ENCODE measurements at regions not wholly inside any gene's neighbourhood (a gene's known extent, or its start where the extent isn't known, plus 50 kb on each side); places are given as distances from the start of the nearest gene placed in this dataset.

DNA sequence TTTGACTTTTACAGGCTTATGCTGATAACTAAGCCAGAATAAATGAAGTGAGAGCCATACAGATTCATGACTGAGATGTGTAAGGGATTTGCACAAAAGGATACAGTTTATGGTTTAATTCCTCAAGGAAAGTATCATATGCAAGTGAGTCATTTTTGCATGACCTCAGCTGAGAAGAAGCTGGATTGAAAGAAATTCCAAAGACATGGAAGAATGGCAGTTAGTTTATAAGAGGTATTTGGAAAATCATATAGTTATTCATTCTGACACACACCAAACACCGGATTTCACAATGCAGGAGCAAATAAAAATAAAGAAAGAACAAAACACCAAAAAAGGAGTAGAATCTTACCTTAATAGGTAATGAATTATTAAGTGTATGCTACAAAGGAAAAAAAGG, 83.2 kb upstream of the RND3 start (continued):
- TF ChIP-seq, protein P1, sequence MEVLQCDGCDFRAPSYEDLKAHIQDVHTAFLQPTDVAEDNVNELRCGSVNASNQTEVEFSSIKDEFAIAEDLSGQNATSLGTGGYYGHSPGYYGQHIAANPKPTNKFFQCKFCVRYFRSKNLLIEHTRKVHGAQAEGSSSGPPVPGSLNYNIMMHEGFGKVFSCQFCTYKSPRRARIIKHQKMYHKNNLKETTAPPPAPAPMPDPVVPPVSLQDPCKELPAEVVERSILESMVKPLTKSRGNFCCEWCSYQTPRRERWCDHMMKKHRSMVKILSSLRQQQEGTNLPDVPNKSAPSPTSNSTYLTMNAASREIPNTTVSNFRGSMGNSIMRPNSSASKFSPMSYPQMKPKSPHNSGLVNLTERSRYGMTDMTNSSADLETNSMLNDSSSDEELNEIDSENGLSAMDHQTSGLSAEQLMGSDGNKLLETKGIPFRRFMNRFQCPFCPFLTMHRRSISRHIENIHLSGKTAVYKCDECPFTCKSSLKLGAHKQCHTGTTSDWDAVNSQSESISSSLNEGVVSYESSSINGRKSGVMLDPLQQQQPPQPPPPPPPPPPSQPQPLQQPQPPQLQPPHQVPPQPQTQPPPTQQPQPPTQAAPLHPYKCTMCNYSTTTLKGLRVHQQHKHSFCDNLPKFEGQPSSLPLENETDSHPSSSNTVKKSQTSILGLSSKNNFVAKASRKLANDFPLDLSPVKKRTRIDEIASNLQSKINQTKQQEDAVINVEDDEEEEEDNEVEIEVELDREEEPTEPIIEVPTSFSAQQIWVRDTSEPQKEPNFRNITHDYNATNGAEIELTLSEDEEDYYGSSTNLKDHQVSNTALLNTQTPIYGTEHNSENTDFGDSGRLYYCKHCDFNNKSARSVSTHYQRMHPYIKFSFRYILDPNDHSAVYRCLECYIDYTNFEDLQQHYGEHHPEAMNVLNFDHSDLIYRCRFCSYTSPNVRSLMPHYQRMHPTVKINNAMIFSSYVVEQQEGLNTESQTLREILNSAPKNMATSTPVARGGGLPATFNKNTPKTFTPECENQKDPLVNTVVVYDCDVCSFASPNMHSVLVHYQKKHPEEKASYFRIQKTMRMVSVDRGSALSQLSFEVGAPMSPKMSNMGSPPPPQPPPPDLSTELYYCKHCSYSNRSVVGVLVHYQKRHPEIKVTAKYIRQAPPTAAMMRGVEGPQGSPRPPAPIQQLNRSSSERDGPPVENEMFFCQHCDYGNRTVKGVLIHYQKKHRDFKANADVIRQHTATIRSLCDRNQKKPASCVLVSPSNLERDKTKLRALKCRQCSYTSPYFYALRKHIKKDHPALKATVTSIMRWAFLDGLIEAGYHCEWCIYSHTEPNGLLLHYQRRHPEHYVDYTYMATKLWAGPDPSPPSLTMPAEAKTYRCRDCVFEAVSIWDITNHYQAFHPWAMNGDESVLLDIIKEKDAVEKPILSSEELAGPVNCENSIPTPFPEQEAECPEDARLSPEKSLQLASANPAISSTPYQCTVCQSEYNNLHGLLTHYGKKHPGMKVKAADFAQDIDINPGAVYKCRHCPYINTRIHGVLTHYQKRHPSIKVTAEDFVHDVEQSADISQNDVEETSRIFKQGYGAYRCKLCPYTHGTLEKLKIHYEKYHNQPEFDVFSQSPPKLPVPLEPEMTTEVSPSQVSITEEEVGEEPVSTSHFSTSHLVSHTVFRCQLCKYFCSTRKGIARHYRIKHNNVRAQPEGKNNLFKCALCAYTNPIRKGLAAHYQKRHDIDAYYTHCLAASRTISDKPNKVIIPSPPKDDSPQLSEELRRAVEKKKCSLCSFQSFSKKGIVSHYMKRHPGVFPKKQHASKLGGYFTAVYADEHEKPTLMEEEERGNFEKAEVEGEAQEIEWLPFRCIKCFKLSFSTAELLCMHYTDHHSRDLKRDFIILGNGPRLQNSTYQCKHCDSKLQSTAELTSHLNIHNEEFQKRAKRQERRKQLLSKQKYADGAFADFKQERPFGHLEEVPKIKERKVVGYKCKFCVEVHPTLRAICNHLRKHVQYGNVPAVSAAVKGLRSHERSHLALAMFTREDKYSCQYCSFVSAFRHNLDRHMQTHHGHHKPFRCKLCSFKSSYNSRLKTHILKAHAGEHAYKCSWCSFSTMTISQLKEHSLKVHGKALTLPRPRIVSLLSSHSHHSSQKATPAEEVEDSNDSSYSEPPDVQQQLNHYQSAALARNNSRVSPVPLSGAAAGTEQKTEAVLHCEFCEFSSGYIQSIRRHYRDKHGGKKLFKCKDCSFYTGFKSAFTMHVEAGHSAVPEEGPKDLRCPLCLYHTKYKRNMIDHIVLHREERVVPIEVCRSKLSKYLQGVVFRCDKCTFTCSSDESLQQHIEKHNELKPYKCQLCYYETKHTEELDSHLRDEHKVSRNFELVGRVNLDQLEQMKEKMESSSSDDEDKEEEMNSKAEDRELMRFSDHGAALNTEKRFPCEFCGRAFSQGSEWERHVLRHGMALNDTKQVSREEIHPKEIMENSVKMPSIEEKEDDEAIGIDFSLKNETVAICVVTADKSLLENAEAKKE (CRISPR knock-in tag; IDR thresholded peaks at IDR 0.05), result no peak

DNA sequence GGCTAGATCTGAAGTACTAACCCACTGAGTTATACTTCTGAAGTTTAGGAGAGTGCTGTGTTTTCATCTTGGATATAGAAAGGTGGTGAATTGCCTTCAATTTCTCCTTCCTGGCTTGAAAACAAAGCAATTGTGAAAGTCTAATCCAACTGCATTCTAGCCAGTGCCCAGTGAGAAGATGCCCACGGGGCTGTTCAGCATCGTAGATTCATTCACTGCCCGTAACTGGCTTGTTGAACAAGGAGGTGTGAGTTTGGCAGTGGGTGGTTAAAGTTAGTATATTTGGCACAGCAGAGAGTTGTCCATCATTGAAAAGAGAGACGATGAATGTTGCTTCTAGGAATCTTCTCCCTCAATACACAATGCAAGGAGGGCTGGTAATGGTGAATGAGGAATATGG, 82.3 kb upstream of the RND3 start:
- H3K27ac ChIP-seq (ENCODE audit: low read depth), result no peak overlapping the region
- Mint-ChIP-seq H3K4me3 (no peak overlapping the region), H3K27ac (no peak overlapping the region), H3K27me3 (ENCODE audit: insufficient read depth, low read depth, poor library complexity) (no peaks in the 10 kb centered on the region), H3K9me3 (no peaks in the 10 kb centered on the region; the same call in 2 of the 3 replicates), H3K36me3 (ENCODE audit: low read depth) (no peaks in the 10 kb centered on the region), H3K4me1 (no peaks in the 10 kb centered on the region)
- H3K36me3 ChIP-seq (ENCODE audit: insufficient read depth), result no peaks in the 10 kb centered on the region
- no peaks in the 10 kb centered on the region for H3K27me3 ChIP-seq (ENCODE audit: insufficient read depth)
- H4K20me1 ChIP-seq (replicated peaks; ENCODE audit: insufficient read depth), result no peaks in the 10 kb centered on the region
- no peak overlapping the region for H3K4me3 ChIP-seq
- DNase-seq (ENCODE audit: low spot score) (no peak), ATAC-seq (no peak)
- H3K79me2 ChIP-seq (replicated peaks; ENCODE audit: insufficient read depth), result no peaks in the 10 kb centered on the region
- H2AFZ ChIP-seq, result no peak overlapping the region
- no peaks in the 10 kb centered on the region for H3K4me1 ChIP-seq (ENCODE audit: insufficient read depth)
- H3K4me2 ChIP-seq, result no peak overlapping the region
- H3F3A ChIP-seq (replicated peaks; ENCODE audit: low read depth), result no peaks in the 10 kb centered on the region
- peaks cover 8% of the 10 kb centered on the region; the same call in 1 of the 2 replicates for H3K9me2 ChIP-seq (ENCODE audit: insufficient read depth)
- TF ChIP-seq, protein P2, sequence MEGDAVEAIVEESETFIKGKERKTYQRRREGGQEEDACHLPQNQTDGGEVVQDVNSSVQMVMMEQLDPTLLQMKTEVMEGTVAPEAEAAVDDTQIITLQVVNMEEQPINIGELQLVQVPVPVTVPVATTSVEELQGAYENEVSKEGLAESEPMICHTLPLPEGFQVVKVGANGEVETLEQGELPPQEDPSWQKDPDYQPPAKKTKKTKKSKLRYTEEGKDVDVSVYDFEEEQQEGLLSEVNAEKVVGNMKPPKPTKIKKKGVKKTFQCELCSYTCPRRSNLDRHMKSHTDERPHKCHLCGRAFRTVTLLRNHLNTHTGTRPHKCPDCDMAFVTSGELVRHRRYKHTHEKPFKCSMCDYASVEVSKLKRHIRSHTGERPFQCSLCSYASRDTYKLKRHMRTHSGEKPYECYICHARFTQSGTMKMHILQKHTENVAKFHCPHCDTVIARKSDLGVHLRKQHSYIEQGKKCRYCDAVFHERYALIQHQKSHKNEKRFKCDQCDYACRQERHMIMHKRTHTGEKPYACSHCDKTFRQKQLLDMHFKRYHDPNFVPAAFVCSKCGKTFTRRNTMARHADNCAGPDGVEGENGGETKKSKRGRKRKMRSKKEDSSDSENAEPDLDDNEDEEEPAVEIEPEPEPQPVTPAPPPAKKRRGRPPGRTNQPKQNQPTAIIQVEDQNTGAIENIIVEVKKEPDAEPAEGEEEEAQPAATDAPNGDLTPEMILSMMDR (conservative IDR thresholded peaks at IDR 0.05; ENCODE audit: low read depth in 2 of 2), result no peak
- TF ChIP-seq ZNF114 (CRISPR knock-in tag; IDR thresholded peaks at IDR 0.05) (no peak), EZH2 (IDR thresholded peaks at IDR 0.05; ENCODE audit: low read depth, unreplicated experiment) (no peak), ZNF331 (CRISPR knock-in tag; IDR thresholded peaks at IDR 0.05; ENCODE audit: low read depth) (no peak), NANOG (IDR thresholded peaks at IDR 0.05; ENCODE audit: borderline replicate concordance) (no peak), EZH2phosphoT487 (IDR thresholded peaks at IDR 0.05; ENCODE audit: unreplicated experiment) (no peak), CREB1 (CRISPR knock-in tag; IDR thresholded peaks at IDR 0.05; ENCODE audit: low read depth) (no peak), POLR2AphosphoS5 (IDR thresholded peaks at IDR 0.05; ENCODE audit: low read depth) (no peak)
- TF ChIP-seq, protein P1 (CRISPR knock-in tag; IDR thresholded peaks at IDR 0.05), result no peak

Data from GM23338 (cell line).